Neural progenitor cell (in vitro differentiated cells): ENCODE measurements at regions not wholly inside any gene's neighbourhood (a gene's known extent, or its start where the extent isn't known, plus 50 kb on each side); places are given as distances from the start of the nearest gene placed in this dataset.
"Not testable (repeated sequence)": the region's sequence is repeated elsewhere in the genome, so short reads cannot be mapped to it uniquely, and the experiment has no call there.

Experiments
- EZH2 ChIP-seq: fragments of 200-600 bp; sonication (generic); IDR thresholded peaks from 2 replicates; pipeline ENCODE4 v1.6.1; 2017; ENCODE audit warnings: antibody characterized with exemption, mild to moderate bottlenecking, moderate library complexity
- TF ChIP-seq, protein P1 (sequence below): fragments of 200-600 bp; sonication (generic); IDR thresholded peaks from 2 replicates; pipeline ENCODE4 v1.5.1; 2017; ENCODE audit warnings: antibody characterized with exemption, mild to moderate bottlenecking

DNA sequence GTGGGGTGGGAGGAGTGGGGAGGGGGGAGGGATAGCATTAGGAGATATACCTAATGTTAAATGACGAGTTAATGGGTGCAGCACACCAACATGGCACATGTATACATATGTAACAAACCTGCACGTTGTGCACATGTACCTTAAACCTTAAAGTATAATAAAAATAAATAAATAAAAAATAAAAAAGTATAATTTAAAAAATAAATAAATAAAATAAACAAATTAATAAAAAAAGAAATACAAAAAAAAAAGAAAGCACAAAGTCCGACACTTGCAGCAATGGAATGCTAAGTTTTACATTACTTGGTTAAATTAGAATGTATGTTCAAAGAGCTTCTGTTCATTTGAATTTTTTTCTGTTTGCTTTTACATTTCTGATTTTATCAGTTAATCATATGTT is 236.5 kb upstream of the POGK start:
- TF ChIP-seq, protein P1, sequence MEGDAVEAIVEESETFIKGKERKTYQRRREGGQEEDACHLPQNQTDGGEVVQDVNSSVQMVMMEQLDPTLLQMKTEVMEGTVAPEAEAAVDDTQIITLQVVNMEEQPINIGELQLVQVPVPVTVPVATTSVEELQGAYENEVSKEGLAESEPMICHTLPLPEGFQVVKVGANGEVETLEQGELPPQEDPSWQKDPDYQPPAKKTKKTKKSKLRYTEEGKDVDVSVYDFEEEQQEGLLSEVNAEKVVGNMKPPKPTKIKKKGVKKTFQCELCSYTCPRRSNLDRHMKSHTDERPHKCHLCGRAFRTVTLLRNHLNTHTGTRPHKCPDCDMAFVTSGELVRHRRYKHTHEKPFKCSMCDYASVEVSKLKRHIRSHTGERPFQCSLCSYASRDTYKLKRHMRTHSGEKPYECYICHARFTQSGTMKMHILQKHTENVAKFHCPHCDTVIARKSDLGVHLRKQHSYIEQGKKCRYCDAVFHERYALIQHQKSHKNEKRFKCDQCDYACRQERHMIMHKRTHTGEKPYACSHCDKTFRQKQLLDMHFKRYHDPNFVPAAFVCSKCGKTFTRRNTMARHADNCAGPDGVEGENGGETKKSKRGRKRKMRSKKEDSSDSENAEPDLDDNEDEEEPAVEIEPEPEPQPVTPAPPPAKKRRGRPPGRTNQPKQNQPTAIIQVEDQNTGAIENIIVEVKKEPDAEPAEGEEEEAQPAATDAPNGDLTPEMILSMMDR, result not testable (repeated sequence)
- not testable (repeated sequence) for TF ChIP-seq EZH2
